Ammon's horn (tissue), 1 donor: ENCODE measurements at regions not wholly inside any gene's neighbourhood (a gene's known extent, or its start where the extent isn't known, plus 50 kb on each side); places are given as distances from the start of the nearest gene placed in this dataset.
"Not testable (repeated sequence)": the region's sequence is repeated elsewhere in the genome, so short reads cannot be mapped to it uniquely, and the experiment has no call there.

Experiments
- DNase-seq: peaks from one replicate; pipeline ENCODE4 v3.0.0-alpha.2; 2016; ENCODE audit warnings: low spot score

- DNase-seq = peak; percentile 22
Observed at GRCh38 chr12:5096241-5096924, 52.7 kb downstream of the KCNA5 start.

GRCh38 chr12:5097786-5098185 is 54.1 kb downstream of the KCNA5 start:
- DNase-seq = no peak

- DNase-seq = no peak
Observed at GRCh38 chr12:5099136-5099535, 55.5 kb downstream of the KCNA5 start.

GRCh38 chr12:5099591-5099990 is 55.9 kb downstream of the KCNA5 start:
- DNase-seq = no peak

GRCh38 chr12:5101686-5102085 is 58.0 kb downstream of the KCNA5 start:
- no peak for DNase-seq

- no peak for DNase-seq
Observed at GRCh38 chr12:5102261-5102789, 58.6 kb downstream of the KCNA5 start.

- DNase-seq = no peak
Observed at GRCh38 chr12:5102806-5103205, 59.1 kb downstream of the KCNA5 start.

GRCh38 chr12:5110345-5110744 is 66.7 kb downstream of the KCNA5 start:
- DNase-seq = no peak

- no peak for DNase-seq
Observed at GRCh38 chr12:5114436-5114835, 70.8 kb downstream of the KCNA5 start.

GRCh38 chr12:5121784-5122183 is 78.1 kb downstream of the KCNA5 start:
- DNase-seq = not testable (repeated sequence)

GRCh38 chr12:5122256-5122831 is 78.7 kb downstream of the KCNA5 start:
- DNase-seq = not testable (repeated sequence)

- DNase-seq = no peak
Observed at GRCh38 chr12:5123921-5124320, 80.2 kb downstream of the KCNA5 start.

GRCh38 chr12:5124401-5124800 is 80.7 kb downstream of the KCNA5 start:
- DNase-seq = no peak

- no peak for DNase-seq
Observed at GRCh38 chr12:5134861-5135525, 91.3 kb downstream of the KCNA5 start.

GRCh38 chr12:5138256-5138655 is 94.6 kb downstream of the KCNA5 start:
- no peak for DNase-seq

GRCh38 chr12:5138845-5139244 is 95.2 kb downstream of the KCNA5 start:
- no peak for DNase-seq

GRCh38 chr12:5139751-5140150 is 96.1 kb downstream of the KCNA5 start:
- DNase-seq = no peak

GRCh38 chr12:5140190-5140589 is 96.5 kb downstream of the KCNA5 start:
- DNase-seq = no peak

GRCh38 chr12:5148880-5149279 is 105.2 kb downstream of the KCNA5 start:
- no peak for DNase-seq

- DNase-seq = no peak
Observed at GRCh38 chr12:5154091-5154490, 110.4 kb downstream of the KCNA5 start.

- DNase-seq = no peak
Observed at GRCh38 chr12:5155866-5156265, 112.2 kb downstream of the KCNA5 start.

- DNase-seq = no peak
Observed at GRCh38 chr12:5160827-5161226, 117.1 kb downstream of the KCNA5 start.

- no peak for DNase-seq
Observed at GRCh38 chr12:5163661-5164060, 120.0 kb downstream of the KCNA5 start.
